Esophagus squamous epithelium (tissue), 5 donors: ENCODE measurements at regions not wholly inside any gene's neighbourhood (a gene's known extent, or its start where the extent isn't known, plus 50 kb on each side); places are given as distances from the start of the nearest gene placed in this dataset.

Experiments used
- DNase-seq: peaks from one replicate; lab custom pipeline; 2025; lab: John Stamatoyannopoulos, UW
- H3K27ac ChIP-seq, 4 donors: fragments of 200-600 bp; sonication (generic); one replicate each; pipeline ENCODE4 v1.5.1; 2016 to 2019; ENCODE audit warnings: mild to moderate bottlenecking in 1 of 4
- H3K27me3 ChIP-seq, 4 donors: fragments of 200-600 bp; sonication (generic); 1 replicate in 3 of 4; 2 replicates in 1 of 4; pipeline versions ENCODE4 v1.5.1 to v1.6.0; 2017 to 2021; ENCODE audit warnings: antibody characterized with exemption in 1 of 4
- H3K36me3 ChIP-seq, 3 donors: fragments of 200-600 bp; sonication (generic); one replicate each; pipeline ENCODE4 v1.5.1; 2016 to 2019
- H3K4me1 ChIP-seq, 3 donors: fragments of 200-600 bp; sonication (generic); one replicate each; pipeline ENCODE4 v1.5.1; 2017 to 2019
- H3K4me3 ChIP-seq, 4 donors: fragments of 200-600 bp; sonication (generic); 1 replicate in 3 of 4; 2 replicates in 1 of 4; pipeline ENCODE4 v1.5.1; 2016 to 2019; ENCODE audit warnings: mild to moderate bottlenecking in 2 of 4, moderate library complexity in 1 of 4
- H3K9me3 ChIP-seq, 3 donors: fragments of 200-600 bp; sonication (generic); one replicate each; pipeline ENCODE4 v1.5.1; 2016 to 2019
- POLR2A ChIP-seq, 4 donors: fragments of 450-650 bp; IDR thresholded peaks; one replicate each; pipeline ENCODE4 v1.6.1; 2017; ENCODE audit warnings: antibody characterized with exemption in 4 of 4, mild to moderate bottlenecking in 4 of 4, moderate library complexity in 3 of 4
- WGBS, 2 donors: methylation state at CpG; one replicate each; pipeline ENCODE4 v1.1.5; 2018; 5-methylcytosine and 5-hydroxymethylcytosine counted together
- intact Hi-C: fragments of 100-400 bp; cut with DNase I; formaldehyde crosslinking; loops from one replicate; pipeline ENCODE4 v1.15.0; 2022
- TF ChIP-seq, protein P1 (sequence below), 6 experiments: fragments of 450-650 bp in 4 of 6; fragments of 200-600 bp in 2 of 6; sonication (generic) in 2 of 6; IDR thresholded peaks; one replicate each; pipeline ENCODE4 v1.5.1; 2016 to 2019; ENCODE audit warnings: antibody characterized with exemption in 6 of 6, mild to moderate bottlenecking in 4 of 6, moderate library complexity in 4 of 6
- donor health status: DM: yes; HTN: yes; CAD: no.

DNA sequence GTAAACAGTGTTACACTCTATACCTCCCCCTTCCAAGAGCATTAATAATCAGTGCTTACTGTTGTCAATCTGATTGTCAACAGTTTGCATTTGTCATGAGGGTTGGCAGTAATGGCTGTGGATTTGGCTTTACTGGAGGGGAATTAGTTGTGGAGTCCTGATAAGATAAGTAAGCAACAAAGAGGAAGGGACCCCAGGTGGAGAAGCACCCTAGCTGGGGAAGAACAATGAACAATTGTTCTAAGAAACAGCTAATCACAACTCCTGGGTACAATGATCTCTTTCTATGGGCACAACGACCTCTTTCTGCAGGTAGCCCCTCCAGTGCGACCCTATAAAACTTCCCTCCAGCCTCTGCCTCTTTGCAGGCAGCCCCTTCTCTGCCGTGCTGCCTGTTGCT lies 53.2 kb upstream of the CDKN2AIP start:
- H3K4me3 ChIP-seq, result no peak overlapping the region
- H3K36me3 ChIP-seq, result no peaks in the 10 kb centered on the region
- peaks cover 0 to 7% (median 0%) of the 10 kb centered on the region in 3 donors for H3K4me1 ChIP-seq
- peaks cover 0 to 41% (median 0%) of the 10 kb centered on the region in 4 donors for H3K27me3 ChIP-seq
- intact Hi-C loops, result loop anchor here (10.0 kb wide), 1 partner anchor 126 kb away; no protein-coding TSS in a partner anchor
- WGBS, 2 donors, result 61 to 80% methylated on average over 3 of the region's 3 CpGs
- TF ChIP-seq POLR2A (IDR thresholded peaks at IDR 0.05), result no peak
- TF ChIP-seq, protein P1, sequence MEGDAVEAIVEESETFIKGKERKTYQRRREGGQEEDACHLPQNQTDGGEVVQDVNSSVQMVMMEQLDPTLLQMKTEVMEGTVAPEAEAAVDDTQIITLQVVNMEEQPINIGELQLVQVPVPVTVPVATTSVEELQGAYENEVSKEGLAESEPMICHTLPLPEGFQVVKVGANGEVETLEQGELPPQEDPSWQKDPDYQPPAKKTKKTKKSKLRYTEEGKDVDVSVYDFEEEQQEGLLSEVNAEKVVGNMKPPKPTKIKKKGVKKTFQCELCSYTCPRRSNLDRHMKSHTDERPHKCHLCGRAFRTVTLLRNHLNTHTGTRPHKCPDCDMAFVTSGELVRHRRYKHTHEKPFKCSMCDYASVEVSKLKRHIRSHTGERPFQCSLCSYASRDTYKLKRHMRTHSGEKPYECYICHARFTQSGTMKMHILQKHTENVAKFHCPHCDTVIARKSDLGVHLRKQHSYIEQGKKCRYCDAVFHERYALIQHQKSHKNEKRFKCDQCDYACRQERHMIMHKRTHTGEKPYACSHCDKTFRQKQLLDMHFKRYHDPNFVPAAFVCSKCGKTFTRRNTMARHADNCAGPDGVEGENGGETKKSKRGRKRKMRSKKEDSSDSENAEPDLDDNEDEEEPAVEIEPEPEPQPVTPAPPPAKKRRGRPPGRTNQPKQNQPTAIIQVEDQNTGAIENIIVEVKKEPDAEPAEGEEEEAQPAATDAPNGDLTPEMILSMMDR (IDR thresholded peaks at IDR 0.05), result no peak
- no peak overlapping the region for H3K27ac ChIP-seq
- H3K9me3 ChIP-seq, result no peaks in the 10 kb centered on the region
- DNase-seq, result no peak

DNA sequence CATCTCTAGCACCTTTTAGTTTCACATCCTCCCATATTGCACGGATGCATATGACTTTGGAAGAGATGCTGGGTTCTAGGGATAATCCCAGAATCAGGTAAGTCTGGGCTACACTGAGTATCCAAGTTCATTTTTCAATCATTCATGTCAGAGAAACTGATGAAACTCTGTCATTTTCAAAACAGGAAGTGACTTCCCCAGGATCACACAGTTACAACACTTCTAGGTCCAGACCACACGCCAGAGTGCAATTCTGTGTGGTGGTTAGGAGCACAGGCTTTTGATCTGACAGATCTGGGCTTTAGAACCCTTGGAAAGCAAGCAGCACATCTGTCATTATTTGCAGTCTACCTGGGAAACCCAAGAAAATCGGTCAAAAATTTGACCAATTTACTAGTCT lies 52.1 kb upstream of the CDKN2AIP start:
- intact Hi-C loops, result loop anchor here (10.0 kb wide), 1 partner anchor 128 kb away; no protein-coding TSS in a partner anchor
- no peak for DNase-seq

DNA sequence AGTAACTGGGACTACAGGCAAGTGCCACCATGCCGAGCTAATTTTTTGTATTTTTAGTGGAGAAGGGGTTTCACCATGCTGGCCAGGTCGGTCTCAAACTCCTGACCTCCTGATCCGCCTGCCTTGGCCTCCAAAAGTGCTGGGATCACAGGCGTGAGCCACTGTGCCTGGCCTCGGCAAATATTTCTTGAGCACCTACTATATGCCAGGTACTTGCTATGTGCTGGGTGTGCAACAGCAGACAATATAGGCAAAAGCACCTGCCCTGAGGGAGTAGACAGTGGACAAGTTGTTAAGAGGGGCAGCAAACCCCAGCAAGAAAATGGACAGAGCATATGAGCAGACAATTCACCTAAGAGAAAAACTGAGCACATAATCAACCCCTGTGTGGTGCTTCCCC lies 51.0 kb upstream of the CDKN2AIP start:
- no peaks in the 10 kb centered on the region for H3K9me3 ChIP-seq
- no peak overlapping the region for H3K4me3 ChIP-seq
- peaks cover 0 to 16% (median 7%) of the 10 kb centered on the region in 3 donors for H3K4me1 ChIP-seq
- H3K36me3 ChIP-seq, result no peaks in the 10 kb centered on the region
- WGBS, 2 donors, result 93 to 95% methylated on average over 5 of the region's 5 CpGs
- no peak overlapping the region for H3K27ac ChIP-seq
- intact Hi-C loops, result loop anchor here (10.0 kb wide), 1 partner anchor 129 kb away; no protein-coding TSS in a partner anchor
- TF ChIP-seq, protein P1 (IDR thresholded peaks at IDR 0.05), result no peak
- TF ChIP-seq POLR2A (IDR thresholded peaks at IDR 0.05), result no peak
- DNase-seq, result no peak
- H3K27me3 ChIP-seq, result peaks cover 0 to 23% (median 0%) of the 10 kb centered on the region in 4 donors

More for the DNA sequence above, 52.1 kb upstream of the CDKN2AIP start:
- H3K9me3 ChIP-seq, result no peaks in the 10 kb centered on the region
- peaks cover 0 to 33% (median 0%) of the 10 kb centered on the region in 4 donors for H3K27me3 ChIP-seq
- H3K27ac ChIP-seq, result no peak overlapping the region
- H3K4me1 ChIP-seq, result peaks cover 0 to 7% (median 0%) of the 10 kb centered on the region in 3 donors
- TF ChIP-seq POLR2A (IDR thresholded peaks at IDR 0.05), result no peak
- TF ChIP-seq, protein P1 (IDR thresholded peaks at IDR 0.05), result no peak
- no peak overlapping the region for H3K4me3 ChIP-seq
- 79% methylated on average over 3 of the region's 3 CpGs for WGBS, 2 donors
- no peaks in the 10 kb centered on the region for H3K36me3 ChIP-seq

DNA sequence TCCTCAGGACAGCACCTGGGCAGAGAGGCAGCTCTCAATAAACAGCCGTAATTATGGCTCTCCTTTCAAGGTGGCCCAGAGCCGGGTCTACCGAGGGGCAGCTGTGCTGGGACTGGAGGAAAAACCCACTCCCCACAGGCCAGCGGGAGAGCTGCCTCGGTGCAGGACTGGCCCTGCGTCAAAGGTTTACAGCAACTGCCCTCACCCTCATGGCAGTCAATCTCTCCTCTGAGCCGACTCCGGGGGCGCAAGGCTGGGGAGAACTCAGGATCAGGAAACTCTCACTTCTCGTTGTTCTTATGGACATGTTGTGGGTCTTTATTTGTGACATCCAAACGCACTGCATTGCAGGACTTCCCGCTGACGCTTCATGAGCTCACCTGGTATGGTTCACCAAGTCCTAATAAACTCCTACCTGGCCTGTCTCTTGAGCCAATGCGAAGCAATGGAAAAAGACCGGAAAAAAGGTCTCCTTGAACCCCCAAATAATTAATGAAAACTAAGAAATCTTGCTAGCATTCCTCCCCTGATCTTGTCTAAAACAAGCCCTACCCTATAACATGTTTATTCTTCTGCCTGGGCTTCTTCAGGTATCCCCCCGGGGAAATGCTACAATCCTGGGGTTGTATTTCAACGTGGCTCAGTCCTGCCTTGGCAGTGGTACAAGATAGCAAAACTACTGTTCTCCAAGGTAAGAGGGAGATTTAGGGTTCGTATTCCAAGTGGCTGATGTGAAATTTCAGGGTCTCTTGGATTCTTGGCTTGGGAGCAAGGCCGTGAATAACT lies 50.1 kb upstream of the CDKN2AIP start:
- intact Hi-C loops, result loop anchor here (10.0 kb wide), 1 partner anchor 130 kb away; no protein-coding TSS in a partner anchor
- H3K27me3 ChIP-seq, result peaks cover 0 to 18% (median 0%) of the 10 kb centered on the region in 4 donors
- H3K4me3 ChIP-seq, result no peak overlapping the region
- no peak overlapping the region for H3K27ac ChIP-seq
- TF ChIP-seq, protein P1 (IDR thresholded peaks at IDR 0.05), result no peak
- TF ChIP-seq POLR2A (IDR thresholded peaks at IDR 0.05), result no peak
- WGBS, 2 donors, result 69 to 80% methylated on average over 14 to 16 of the region's 19 CpGs
- H3K9me3 ChIP-seq, result no peaks in the 10 kb centered on the region
- H3K4me1 ChIP-seq, result peaks cover 0 to 25% (median 8%) of the 10 kb centered on the region in 3 donors
- DNase-seq, result no peak
- no peaks in the 10 kb centered on the region for H3K36me3 ChIP-seq
